Stimulated activated CD4-positive, alpha-beta T cell treated with anti-CD3 and anti-CD28 coated beads, Interleukin-15, amount 100 ng/mL, for 1 hour (primary cell): ENCODE measurements at regions not wholly inside any gene's neighbourhood (a gene's known extent, or its start where the extent isn't known, plus 50 kb on each side); places are given as distances from the start of the nearest gene placed in this dataset.

ENCODE experiments used
- DNase-seq, 2 donors: peaks; one replicate each; pipeline ENCODE4 v3.0.0-alpha.2; 2020; ENCODE audit warnings: low read depth in 1 of 2, low spot score in 1 of 2

- DNase-seq, result no peak
Measured at GRCh38 chr4:3818371-3818770, 52.2 kb downstream of the ADRA2C start.

- DNase-seq, result no peak
Measured at GRCh38 chr4:3819210-3819919, 53.2 kb downstream of the ADRA2C start.

GRCh38 chr4:3820016-3820805 lies 54.0 kb downstream of the ADRA2C start:
- no peak for DNase-seq

- DNase-seq, result no peak
Measured at GRCh38 chr4:3820806-3821579, 54.8 kb downstream of the ADRA2C start.

GRCh38 chr4:3821580-3822229 lies 55.5 kb downstream of the ADRA2C start:
- DNase-seq, result no peak

GRCh38 chr4:3822230-3822947 lies 56.2 kb downstream of the ADRA2C start:
- no peak for DNase-seq

GRCh38 chr4:3823496-3824341 lies 57.5 kb downstream of the ADRA2C start:
- DNase-seq, result no peak

- no peak for DNase-seq
Measured at GRCh38 chr4:3824521-3825270, 58.5 kb downstream of the ADRA2C start.

GRCh38 chr4:3825530-3825929 lies 59.3 kb downstream of the ADRA2C start:
- no peak for DNase-seq

GRCh38 chr4:3826247-3827172 lies 60.3 kb downstream of the ADRA2C start:
- DNase-seq, result no peak

GRCh38 chr4:3827616-3828492 lies 61.7 kb downstream of the ADRA2C start:
- DNase-seq, result no peak

- DNase-seq, result no peak
Measured at GRCh38 chr4:3828546-3828945, 62.4 kb downstream of the ADRA2C start.

GRCh38 chr4:3829211-3829955 lies 63.2 kb downstream of the ADRA2C start:
- no peak for DNase-seq

- DNase-seq, result no peak
Measured at GRCh38 chr4:3829956-3830773, 64.0 kb downstream of the ADRA2C start.

GRCh38 chr4:3830774-3831528 lies 64.8 kb downstream of the ADRA2C start:
- no peak for DNase-seq
